ENCODE measurements at regions not wholly inside any gene's neighbourhood (a gene's known extent, or its start where the extent isn't known, plus 50 kb on each side); places are given as distances from the start of the nearest gene placed in this dataset.

GRCh38 chr2:103876611-103877010, 977.3 kb upstream of the POU3F3 start:
- ATAC-seq, result no peak
- TF ChIP-seq TCF4 (CRISPR knock-in tag; IDR thresholded peaks at IDR 0.05; ENCODE audit: borderline replicate concordance), result no peak

- TF ChIP-seq CSDC2 (CRISPR knock-in tag; IDR thresholded peaks at IDR 0.05) (no peak), ESRRG (CRISPR knock-in tag; IDR thresholded peaks at IDR 0.05) (no peak), OSR1 (CRISPR knock-in tag; IDR thresholded peaks at IDR 0.05) (no peak), SNAI2 (CRISPR knock-in tag; IDR thresholded peaks at IDR 0.05) (no peak)
- no peak for ATAC-seq
Observed at GRCh38 chr2:103879101-103879500, 974.8 kb upstream of the POU3F3 start.

- ATAC-seq, result no peak
- TF ChIP-seq CSRNP3 (CRISPR knock-in tag; IDR thresholded peaks at IDR 0.05) (no peak), SNAI2 (CRISPR knock-in tag; IDR thresholded peaks at IDR 0.05) (no peak), ZNF8 (CRISPR knock-in tag; IDR thresholded peaks at IDR 0.05) (no peak), CREB5 (CRISPR knock-in tag; IDR thresholded peaks at IDR 0.05; ENCODE audit: low read depth) (no peak), PATZ1 (CRISPR knock-in tag; IDR thresholded peaks at IDR 0.05; ENCODE audit: borderline replicate concordance) (no peak), TCF4 (CRISPR knock-in tag; IDR thresholded peaks at IDR 0.05; ENCODE audit: borderline replicate concordance) (no peak), ZFP30 (CRISPR knock-in tag; IDR thresholded peaks at IDR 0.05) (no peak), ZNF70 (CRISPR knock-in tag; IDR thresholded peaks at IDR 0.05) (no peak), PPARA (CRISPR knock-in tag; IDR thresholded peaks at IDR 0.05; ENCODE audit: borderline replicate concordance) (no peak), ZNF565 (CRISPR knock-in tag; conservative IDR thresholded peaks at IDR 0.05; ENCODE audit: low read depth) (no peak), BACH2 (CRISPR knock-in tag; IDR thresholded peaks at IDR 0.05; ENCODE audit: borderline replicate concordance) (no peak), ESRRG (CRISPR knock-in tag; IDR thresholded peaks at IDR 0.05) (no peak), ARNTL (CRISPR knock-in tag; IDR thresholded peaks at IDR 0.05; ENCODE audit: borderline replicate concordance, low read depth) (no peak), TSHZ2 (CRISPR knock-in tag; IDR thresholded peaks at IDR 0.05) (no peak), ZC3H10 (CRISPR knock-in tag; IDR thresholded peaks at IDR 0.05) (no peak), CSDC2 (CRISPR knock-in tag; IDR thresholded peaks at IDR 0.05) (no peak), ZFP3 (CRISPR knock-in tag; IDR thresholded peaks at IDR 0.05) (no peak), TOX (CRISPR knock-in tag; IDR thresholded peaks at IDR 0.05; ENCODE audit: borderline replicate concordance) (no peak), GLIS3 (CRISPR knock-in tag; IDR thresholded peaks at IDR 0.05) (no peak)
Observed at GRCh38 chr2:103880081-103880834, 973.7 kb upstream of the POU3F3 start.

DNA sequence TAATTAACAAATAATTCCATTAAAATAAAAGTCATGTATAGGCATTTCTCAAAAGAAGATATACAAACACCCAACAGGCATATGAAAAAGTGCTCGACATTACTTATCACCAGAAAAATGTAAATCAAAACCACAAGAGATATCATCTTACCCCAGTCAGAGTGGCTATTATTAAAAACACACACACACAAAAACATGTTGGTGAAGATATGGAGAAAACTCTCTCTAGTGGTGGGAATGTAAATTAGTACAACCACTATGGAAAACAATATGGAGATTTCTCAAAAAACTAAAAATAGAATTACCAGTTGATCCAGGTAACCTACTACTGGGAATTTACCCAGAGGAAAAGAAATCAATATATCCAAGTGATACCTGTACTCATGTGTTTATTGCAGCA, 966.3 kb upstream of the POU3F3 start:
- no peak for ATAC-seq
- no peak for TF ChIP-seq OSR1 (CRISPR knock-in tag; IDR thresholded peaks at IDR 0.05)
- no peak for TF ChIP-seq SNAI2 (CRISPR knock-in tag; IDR thresholded peaks at IDR 0.05)
- no peak for TF ChIP-seq ZNF8 (CRISPR knock-in tag; IDR thresholded peaks at IDR 0.05)
- no peak for TF ChIP-seq ARNTL (CRISPR knock-in tag; IDR thresholded peaks at IDR 0.05; ENCODE audit: borderline replicate concordance, low read depth)
- TF ChIP-seq ZC3H10 (CRISPR knock-in tag; IDR thresholded peaks at IDR 0.05), result no peak
- no peak for TF ChIP-seq TCF4 (CRISPR knock-in tag; IDR thresholded peaks at IDR 0.05; ENCODE audit: borderline replicate concordance)
- no peak for TF ChIP-seq ESRRG (CRISPR knock-in tag; IDR thresholded peaks at IDR 0.05)
- TF ChIP-seq RARB (CRISPR knock-in tag; IDR thresholded peaks at IDR 0.05), result no peak
- no peak for TF ChIP-seq CREB5 (CRISPR knock-in tag; IDR thresholded peaks at IDR 0.05; ENCODE audit: low read depth)

All from SK-N-SH treated with all-trans-retinoic acid at 6 μM for 48 hours (cell line).